ENCODE measurements at regions not wholly inside any gene's neighbourhood (a gene's known extent, or its start where the extent isn't known, plus 50 kb on each side); places are given as distances from the start of the nearest gene placed in this dataset.
"Not testable (repeated sequence)": the region's sequence is repeated elsewhere in the genome, so short reads cannot be mapped to it uniquely, and the experiment has no call there.

DNA sequence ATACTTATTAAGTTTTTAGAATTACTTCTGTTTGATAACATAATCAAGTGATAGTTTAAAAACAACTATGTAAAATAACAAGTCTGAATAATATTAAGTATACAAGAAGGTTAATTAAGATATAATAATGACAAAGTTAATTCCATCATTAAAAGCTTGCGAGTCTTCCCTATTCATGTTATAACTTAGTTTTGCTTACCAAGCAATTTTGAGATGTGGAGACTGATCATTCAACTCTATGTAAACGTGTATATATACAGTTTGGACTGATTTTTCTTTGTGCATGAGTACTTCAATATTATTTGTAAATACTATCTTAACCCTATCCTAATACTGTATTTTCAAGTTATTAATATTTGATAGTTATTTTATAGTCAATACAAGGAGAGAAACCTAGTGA is 870.9 kb downstream of the GBE1 start:
- DNase-seq = no peak

DNA sequence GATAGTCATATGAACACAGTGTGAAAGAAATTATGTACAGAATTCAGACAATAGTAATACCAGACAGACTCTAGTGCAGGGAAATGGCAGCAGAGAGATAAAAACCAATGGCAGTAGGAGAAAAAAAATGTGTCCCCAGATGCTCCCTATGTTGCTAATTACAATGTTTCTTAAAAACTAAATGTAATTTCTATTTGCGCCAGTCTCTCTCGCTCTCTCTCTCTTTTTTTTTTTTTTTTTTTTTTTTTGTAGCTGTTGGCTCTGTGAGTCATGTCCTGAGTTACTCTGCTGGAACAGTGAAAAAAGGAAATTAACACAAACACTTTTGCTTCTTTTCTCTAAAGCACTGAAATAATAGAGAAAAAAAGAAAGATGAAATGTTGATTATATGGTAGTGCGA is 871.9 kb downstream of the GBE1 start:
- DNase-seq = no peak

DNA sequence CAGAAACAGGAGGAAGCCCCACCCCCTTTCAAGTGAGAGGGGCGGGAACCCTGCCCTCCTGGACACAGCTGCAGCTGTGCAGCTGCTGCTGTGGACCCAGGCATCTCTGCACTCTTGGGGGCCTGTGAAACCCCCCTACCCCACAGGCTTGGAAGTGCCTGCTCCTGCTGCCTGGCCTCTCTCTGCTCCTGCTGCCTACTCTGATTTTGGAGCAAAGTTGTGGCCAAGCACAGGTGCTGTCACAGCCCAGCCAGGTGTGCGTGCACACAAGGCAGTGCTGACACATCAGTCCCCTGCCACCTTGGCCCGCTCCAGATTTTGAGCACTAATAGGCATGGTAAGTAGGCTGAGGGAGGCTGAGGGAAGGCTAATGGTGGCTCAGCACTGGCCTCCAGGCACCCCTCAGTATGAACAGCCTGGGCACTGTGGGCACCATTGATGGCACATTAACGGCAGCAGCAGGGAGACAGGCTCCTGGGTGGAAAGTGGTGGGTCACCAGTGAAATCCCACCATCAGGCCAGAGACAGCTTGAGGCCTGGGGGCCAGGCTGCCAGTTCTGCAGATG is 890.9 kb downstream of the GBE1 start:
- DNase-seq = no peak

DNA sequence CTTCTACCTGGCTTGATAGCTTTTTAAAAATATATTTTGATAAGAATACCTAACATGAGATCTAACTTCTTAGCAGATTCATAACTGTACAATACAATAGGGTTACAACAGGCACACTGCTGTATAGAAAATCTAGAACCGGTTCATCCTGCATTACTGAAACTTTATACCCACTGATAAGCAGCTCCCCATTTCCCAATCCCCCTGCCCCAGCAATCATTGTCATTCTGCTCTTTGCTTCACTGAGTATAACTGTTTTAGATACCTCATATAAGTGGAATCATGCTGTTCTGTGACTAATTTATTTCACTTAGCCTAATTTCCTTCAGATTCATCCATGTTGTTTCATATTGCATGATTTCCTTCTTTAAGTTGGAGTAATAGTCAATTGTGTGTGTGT is 906.0 kb downstream of the GBE1 start:
- no peak for DNase-seq

DNA sequence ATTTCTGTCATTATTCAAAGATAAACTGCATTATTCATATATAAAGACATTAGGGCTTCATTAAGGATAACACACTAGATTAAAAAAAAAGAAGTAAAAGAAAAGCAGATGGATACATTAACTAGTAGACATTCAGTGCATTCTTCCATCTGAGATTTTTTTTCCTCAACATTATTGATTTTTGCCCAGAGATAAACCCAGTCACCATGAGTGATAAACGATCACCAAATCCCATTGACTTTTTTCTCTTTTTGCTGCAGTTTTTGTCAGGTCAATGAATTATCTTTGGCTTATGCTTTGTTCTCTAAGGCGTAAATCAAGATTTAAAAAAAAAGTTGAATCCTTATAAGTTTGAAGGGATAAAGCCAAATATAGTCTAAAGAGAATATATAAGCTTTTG is 925.0 kb downstream of the GBE1 start:
- DNase-seq = no peak

DNA sequence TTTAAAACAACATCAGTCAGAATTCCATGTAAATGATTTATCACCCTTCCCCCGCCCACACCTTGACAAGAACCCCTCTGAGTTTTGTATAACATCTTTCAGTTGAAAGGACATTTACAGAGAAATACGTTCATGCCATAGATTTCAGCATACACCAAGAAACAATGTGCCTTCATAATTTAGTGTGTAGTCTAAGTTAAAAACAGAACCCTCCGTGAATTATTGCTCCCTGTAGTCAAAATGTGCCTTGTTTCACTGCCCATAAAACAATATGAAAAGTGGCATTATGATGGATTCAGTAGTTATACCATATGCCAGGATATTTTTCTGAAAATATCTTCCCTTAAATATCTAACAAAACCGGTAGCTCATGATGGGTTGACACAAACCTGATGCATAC is 953.9 kb downstream of the GBE1 start:
- no peak for DNase-seq

DNA sequence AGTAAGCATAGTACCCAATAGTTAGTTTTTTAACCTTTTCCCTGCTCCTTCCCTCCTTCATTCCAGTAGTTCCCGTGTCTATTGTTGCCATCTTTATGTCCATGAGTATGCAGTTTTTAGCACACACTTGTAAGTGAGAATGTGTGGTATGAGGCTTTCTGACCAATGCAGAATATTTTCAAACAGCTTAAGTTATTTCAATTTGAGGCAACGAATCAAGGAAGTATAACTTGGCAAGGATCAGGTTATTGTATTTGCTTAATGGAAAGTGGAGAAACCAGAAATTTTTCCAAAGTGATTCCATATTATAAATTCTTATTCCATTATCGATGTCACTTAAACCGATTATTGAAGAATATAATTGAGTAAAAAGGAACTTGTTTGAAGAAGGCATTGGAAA is 954.8 kb downstream of the GBE1 start:
- DNase-seq = no peak

DNA sequence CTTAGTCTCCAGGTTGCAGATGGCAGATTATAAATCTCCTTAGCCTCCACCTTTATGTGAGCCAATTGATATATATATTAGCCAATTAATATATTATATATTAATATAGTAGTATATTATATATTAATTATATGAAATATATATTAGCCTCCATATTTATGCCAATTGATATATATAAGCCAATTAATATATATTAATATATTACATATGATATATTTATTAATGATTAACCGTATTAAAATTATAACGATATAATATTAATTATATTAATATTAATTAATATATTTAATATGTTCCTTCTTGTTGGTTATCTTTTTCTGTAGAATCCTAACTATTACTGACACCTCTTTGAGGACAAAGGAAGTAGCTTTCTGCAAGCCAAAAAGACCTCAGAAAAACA is 972.5 kb downstream of the GBE1 start:
- DNase-seq = no peak

DNA sequence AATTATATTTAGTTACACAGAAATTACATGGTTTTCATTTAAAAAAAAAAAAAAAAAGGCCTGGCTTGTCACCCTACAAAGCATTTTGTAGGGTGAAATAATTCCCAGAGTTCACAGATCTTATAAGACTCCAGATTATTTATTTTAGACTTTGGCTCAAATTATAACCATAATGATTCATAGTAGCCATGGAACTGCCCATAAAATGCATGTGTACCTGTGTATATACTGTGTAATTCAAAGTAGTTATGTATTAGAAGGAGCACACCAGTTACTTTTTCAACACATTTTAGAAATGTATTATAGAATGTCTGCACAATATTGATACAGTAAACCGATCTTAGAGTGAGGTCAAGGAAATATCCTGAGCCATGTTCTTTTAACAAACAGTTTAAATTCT is 975.6 kb downstream of the GBE1 start:
- DNase-seq = no peak

DNA sequence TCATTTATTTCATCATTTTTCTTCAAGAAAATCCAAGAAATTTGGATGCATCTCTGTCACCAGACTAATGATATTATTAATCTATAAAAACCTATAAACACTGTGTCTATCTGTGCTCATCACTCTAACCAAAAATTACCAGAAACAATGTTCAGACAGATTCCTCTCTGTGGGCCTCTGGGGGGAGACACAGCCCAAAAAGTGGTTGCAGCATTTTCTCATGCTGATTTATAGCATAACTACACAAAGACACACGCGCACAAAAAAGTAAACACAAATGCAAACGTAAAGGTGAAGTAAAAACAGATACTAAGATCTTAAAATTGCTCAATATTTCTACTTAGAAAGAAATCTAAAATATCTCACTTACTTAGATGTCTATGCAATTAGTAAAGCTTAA is 976.0 kb downstream of the GBE1 start:
- DNase-seq = no peak

DNA sequence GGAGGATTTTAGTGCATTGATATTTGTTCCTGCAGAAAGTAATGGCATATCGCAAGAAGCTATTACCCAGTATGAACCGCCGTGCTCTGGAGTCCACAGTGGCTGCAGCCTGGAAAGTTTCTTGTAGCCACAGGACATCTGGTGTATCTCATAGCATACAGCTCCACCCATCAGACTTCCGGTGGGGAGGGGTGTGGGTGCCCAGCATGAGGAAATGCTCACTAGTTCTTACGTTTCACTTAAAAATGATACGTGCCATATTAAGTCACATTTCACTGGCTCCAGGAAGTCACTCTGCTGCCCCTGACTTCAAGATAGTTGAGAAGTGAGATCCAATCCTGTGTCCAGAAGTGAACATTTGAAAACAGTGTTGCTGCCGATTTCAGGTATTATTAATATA is 990.4 kb downstream of the GBE1 start:
- DNase-seq = no peak

DNA sequence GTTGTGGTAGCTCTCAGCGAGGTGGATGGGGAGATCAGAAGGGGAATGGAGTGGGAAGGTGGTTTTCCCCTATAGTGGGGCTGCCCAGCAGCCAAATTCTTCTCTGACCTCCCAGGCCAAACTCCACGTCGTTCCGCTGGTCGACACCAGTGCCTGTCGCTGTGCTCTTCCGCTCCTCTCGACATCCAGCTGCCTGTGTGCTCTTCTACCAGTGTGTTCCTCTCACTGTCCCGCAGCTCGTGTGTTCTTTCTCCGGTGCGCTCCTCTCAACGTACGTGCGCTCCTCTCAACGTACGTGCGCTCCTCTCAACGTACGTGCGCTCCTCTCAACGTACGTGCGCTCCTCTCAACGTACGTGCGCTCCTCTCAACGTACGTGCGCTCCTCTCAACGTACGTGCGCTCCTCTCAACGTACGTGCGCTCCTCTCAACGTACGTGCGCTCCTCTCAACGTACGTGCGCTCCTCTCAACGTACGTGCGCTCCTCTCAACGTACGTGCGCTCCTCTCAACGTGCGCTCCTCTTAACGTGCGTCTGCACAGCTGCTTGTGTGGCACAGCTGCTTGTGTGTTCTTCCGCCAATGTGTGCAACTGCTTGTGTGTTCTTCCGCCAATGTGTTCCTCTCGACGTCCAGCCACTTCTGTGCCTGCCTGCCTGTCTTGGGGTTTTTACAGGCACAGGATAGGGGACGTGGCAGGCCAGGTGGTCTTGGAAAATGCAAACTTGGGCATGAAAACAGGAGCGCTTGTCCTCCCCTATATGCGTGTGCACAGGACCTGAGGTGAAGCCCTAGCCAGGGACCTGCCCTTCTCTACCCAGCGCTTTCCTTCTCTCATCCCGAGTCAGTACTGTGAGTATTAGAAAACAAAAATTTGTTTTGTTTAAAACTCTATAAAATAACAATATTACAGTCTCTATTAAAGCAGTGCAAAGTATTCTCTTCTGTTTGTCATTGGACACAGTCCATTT is 991.1 kb downstream of the GBE1 start:
- no peak for DNase-seq

DNA sequence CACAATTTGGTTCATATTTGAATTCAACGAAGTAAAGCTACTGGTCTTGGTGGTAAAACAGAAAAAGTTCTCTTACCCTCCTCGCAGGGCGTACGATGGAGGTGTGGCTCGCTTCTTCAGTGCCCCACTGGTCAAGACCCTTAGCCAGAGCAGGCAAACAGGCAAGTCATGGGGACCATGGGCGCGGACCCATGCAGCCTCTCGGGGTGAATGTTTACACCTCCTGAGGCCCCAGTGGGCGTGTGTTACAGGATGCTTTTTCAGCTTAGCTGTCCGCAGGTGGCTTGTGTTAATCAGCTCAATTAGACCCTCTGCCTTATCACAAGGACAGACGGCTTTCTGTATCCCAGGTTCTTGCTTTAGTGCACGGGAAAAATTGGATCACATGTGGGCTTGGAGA is 991.8 kb downstream of the GBE1 start:
- DNase-seq = no peak

DNA sequence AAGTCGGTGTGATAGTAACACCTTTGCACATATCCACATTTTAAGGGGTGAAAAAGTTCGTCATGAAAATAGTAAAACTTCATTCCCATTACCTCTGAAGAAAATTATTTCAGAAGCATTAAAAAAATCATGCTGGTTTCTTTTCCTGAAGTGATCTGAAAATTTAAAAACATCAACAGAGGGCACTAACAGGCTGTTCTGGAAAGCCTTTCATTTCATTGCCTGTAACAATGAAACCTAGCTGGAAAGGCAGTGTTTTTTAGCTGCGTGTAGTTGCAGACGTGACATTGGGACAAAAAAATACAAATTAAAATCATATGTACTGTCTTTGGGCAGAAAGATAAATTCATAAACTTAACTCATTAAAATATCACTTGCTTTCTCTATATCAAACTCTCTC is 993.8 kb downstream of the GBE1 start:
- DNase-seq = no peak

DNA sequence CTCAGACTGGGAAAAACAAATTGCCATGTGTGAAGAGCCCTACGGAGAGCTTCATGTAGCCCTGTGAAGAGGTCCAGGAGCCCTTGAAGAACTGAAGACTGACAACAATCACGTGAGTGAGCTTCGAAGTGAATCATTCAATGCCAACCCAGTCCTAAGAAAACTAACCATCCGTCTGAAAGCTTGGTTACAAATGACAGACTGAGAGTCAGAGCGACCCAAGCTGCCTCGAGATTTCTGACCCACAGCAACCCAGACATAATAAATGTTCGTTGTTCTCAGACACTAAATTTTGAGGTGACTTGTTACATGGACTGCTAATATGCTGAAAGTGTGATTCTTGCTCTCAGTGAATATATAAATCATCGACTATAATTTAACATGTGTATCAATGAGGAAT is 987.2 kb upstream of the ROBO1 start:
- no peak for DNase-seq

DNA sequence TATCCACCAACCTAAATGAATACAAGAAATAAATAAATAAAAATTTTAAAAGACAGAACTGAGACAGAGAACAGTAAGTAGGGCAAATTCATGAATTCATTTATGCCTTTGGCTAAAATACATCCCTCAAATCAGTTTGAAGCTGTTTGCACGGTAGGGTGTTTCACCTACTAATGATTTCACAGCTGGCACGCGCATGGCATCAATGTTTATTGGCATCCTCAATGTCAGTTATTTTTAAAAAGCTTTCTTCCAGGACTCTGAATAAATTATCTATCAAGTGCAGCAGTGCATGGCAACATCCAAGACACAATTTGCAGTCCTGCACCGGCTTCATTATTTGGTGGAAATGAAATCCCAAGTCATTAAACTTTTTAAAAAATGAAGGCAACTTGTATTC is 985.2 kb upstream of the ROBO1 start:
- DNase-seq = no peak

DNA sequence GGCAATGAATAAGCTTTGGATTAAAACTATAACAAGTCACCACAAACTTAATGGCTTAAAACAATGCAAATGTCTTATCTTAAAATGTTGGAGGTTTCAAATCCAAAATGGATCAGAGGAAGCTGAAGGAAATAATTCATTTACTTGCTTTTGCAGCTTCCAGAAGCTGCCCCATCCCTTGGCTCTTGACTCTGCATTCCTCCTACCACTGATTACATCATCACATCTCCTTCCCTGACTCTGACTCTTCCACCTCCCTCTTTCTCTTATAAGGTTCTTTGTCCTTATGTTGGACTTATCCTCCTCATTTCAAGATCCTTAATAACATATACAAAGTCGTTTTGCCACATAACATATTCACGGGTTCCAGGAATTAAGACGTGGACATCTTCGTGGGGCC is 982.8 kb upstream of the ROBO1 start:
- no peak for DNase-seq

DNA sequence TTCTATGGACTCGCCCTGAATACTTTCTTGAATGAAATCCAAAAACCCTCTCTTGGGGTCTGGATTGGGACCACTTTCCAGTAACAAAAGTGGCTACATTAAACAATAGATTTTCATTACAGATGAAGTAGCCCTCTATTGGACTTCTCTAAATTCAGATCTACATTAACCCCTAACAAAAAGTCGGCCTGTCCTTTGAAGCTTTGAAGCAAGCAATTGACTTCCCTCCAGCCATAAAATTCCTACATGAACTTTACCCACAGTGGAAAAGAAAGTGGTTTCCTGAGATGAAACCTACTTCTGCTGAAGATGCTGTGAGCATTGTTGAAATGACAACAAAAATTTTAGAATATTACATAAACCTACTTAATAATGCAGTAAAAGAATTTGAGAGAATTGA is 967.1 kb upstream of the ROBO1 start:
- no peak for DNase-seq

DNA sequence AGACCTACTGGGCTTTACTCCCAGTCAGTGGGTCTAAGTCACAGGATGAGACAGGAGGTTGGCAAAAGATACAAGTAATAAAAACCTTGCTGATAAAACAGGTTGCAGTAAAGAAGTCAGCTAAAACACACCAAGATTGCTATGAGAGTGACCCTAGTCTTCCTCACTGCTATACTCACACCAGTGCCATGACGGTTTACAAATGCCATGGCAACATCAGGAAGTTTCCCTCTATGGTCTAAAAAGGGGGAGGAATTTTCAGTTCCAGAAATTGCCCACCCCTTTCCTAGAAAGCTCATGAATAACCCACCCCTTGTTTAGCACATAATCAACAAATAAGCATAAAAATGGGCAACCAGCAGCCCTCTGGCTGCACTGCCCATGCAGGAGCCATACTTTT is 966.7 kb upstream of the ROBO1 start:
- no peak for DNase-seq

DNA sequence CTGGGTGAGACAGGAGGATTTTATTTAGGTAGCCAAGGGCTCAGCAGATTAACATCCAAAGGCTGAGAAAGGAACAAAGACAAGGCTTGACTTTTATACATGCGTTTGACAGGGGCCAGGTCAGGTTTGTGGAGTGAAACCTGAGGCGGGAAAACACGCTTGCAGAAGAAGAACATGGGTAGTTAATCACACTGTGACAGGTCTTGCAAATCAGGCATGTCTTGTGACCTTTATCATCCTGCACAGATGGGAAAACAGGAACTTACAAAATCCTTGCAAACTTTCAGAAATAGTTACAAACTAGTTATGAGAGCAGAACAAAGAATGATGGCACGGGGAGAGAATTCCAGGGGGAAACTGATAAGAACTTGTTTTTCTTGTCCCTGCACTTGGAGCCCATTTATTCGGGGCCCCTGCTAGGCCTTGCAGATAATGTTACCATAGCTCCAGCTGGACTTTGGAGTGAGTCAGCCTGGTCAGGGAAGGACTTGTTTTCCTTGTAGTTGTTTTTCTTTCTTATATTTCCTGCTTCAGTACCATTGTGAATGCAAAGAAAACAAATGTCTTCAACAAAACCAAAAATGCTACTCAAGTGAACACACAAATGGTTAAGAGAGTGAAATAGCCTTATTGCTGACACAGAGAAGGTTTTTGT is 965.9 kb upstream of the ROBO1 start:
- no peak for DNase-seq

DNA sequence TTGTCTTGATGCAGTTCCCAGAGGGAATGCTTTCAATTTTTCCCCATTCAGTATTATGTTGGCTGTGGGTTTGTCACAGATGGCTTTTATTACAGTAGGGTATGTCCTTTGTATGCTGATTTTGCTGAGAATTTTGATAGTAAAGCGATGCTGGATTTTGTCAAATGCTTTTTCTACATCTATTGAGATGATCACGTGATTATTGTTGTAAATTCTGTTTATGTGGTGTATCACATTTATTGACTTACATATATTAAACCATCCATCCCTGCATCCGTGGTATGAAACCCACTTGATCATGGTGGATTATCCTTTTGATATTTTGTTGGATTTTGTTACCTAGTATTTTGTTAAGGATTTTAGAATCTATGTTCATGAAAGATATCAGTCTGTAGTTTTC is 959.8 kb upstream of the ROBO1 start:
- not testable (repeated sequence) for DNase-seq

DNA sequence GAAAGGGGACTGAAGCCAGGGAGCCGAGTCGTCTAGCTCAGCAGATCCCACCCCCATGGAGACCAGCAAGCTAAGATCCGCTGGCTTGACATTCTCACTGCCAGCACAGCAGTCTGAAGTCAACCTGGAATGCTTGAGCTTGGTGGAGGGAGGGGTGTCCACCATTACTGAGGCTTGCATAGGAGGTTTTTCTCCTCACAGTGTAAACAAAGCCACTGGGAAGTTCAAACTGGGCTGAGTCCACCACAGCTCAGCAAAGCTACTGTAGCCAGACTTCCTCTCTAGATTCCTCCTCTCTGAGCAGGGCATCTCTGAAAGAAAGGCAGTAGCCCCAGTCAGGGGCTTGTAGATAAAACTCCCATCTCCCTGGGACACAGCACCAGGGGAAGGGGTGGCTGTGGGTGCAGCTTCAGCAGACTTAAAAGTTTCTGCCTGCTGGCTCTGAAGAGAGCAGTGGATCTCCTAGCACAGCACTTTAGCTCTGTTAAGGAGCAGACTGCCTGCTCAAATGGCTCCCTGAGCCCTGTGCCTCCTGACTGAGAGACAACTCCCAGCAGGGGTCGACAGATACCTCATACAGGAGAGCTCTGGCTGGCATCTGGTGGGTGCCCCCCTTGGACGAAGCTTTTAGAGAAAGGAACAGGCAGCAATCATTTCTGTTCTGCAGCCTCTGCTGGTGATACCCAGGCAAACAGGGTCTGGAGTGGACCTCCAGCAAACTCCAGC is 942.0 kb upstream of the ROBO1 start:
- DNase-seq = not testable (repeated sequence)

DNA sequence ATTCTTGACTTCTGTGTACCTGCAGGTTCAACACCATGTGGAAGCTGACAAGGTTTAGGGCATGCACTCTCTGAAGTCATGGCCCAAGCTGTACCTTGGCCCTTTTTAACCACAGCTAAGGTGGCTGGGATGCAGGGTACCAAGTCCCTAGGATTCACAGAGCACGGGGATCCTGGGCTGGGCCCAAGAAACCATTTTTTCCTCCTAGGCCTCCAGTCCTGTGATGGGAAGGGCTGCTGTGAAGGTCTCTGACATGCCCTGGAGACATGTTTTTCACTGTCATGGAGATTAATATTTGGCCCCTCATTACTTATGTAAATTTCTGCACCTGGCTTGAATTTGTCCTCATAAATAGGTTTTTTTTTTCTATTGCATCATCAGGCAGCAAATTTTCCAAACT is 937.5 kb upstream of the ROBO1 start:
- DNase-seq = no peak

DNA sequence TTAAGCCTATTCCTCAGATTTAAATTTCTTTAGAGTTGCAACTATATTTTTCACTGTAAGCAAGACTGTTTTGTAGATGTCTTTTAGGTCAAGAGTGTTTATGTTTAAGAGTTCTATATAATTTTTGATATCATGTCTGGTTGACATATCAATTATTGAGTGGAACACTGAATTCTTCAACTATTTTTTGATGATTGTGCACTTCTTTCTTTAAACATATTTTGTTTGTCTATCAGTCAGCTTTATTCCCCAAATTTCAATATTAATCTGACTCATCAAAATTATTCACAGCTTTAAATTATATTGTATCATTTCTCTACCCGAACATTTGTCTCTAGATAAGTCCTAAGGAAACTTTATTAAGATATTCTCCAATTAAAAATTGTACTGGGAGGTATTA is 933.6 kb upstream of the ROBO1 start:
- no peak for DNase-seq

All from NCI-H1417 treated with DMSO at 0.1 percent for 48 hours (cell line).